B cell (primary cell): ENCODE measurements at regions not wholly inside any gene's neighbourhood (a gene's known extent, or its start where the extent isn't known, plus 50 kb on each side); places are given as distances from the start of the nearest gene placed in this dataset.

Experiments used
- CTCF ChIP-seq: fragments of 200-600 bp; IDR thresholded peaks from one replicate; pipeline ENCODE4 v1.8.0; 2022; ENCODE audit warnings: antibody characterized with exemption, mild to moderate bottlenecking
- EZH2 ChIP-seq: IDR thresholded peaks from 2 replicates; pipeline ENCODE4 v1.6.1; 2012; ENCODE audit warnings: borderline replicate concordance, low read depth, mild to moderate bottlenecking, moderate library complexity, low read length; ENCODE audit not compliant: insufficient read depth, poor library complexity, severe bottlenecking

- no peak for TF ChIP-seq CTCF
- no peak for TF ChIP-seq EZH2
Observed at GRCh38 chr13:109999659-110000533, 213.5 kb upstream of the IRS2 start.
